Neuronal stem cell (in vitro differentiated cells): ENCODE measurements at regions not wholly inside any gene's neighbourhood (a gene's known extent, or its start where the extent isn't known, plus 50 kb on each side); places are given as distances from the start of the nearest gene placed in this dataset.

Experiments
- DNase-seq: peaks from one replicate; pipeline ENCODE4 v3.0.0-alpha.2; 2013; ENCODE audit warnings: low spot score
- H2AFZ ChIP-seq: one replicate; pipeline ENCODE4 v1.6.1; 2013; ENCODE audit warnings: mild to moderate bottlenecking, low read length, inconsistent platforms
- H2AK5ac ChIP-seq: 2 replicates; pipeline ENCODE4 v1.6.1; 2013; ENCODE audit warnings: low read depth, mild to moderate bottlenecking, inconsistent platforms, low read length, moderate library complexity, mixed read lengths
- H2BK120ac ChIP-seq: 2 replicates; pipeline ENCODE4 v1.6.1; 2013; ENCODE audit warnings: low read depth, mild to moderate bottlenecking, inconsistent platforms, low read length, moderate library complexity, mixed read lengths
- H2BK12ac ChIP-seq: one replicate; pipeline ENCODE4 v1.6.1; 2013; ENCODE audit warnings: low read length, inconsistent platforms
- H2BK15ac ChIP-seq: 2 replicates; pipeline ENCODE4 v1.6.1; 2013; ENCODE audit warnings: mild to moderate bottlenecking, low read length, inconsistent platforms, mixed read lengths
- H2BK5ac ChIP-seq: one replicate; pipeline ENCODE4 v1.6.1; 2013; ENCODE audit warnings: inconsistent platforms, mild to moderate bottlenecking, low read length, moderate library complexity
- H3K14ac ChIP-seq: one replicate; pipeline ENCODE4 v1.6.1; 2013; ENCODE audit warnings: low read length, inconsistent platforms
- H3K18ac ChIP-seq: 2 replicates; pipeline ENCODE4 v1.6.1; 2013; ENCODE audit warnings: low read length, inconsistent platforms
- H3K23ac ChIP-seq: 2 replicates; pipeline ENCODE4 v1.6.1; 2013; ENCODE audit warnings: low read depth, mild to moderate bottlenecking, mixed read lengths, low read length, inconsistent platforms; ENCODE audit not compliant: poor library complexity
- H3K27ac ChIP-seq: replicated peaks from 3 replicates; pipeline ENCODE4 v1.5.1; 2013; ENCODE audit warnings: low read length, inconsistent platforms
- H3K27me3 ChIP-seq, 3 experiments: 2 replicates each; pipeline ENCODE4 v1.6.1; 2013; ENCODE audit warnings: low read length in 3 of 3, mild to moderate bottlenecking in 2 of 3, inconsistent platforms in 1 of 3, low read depth in 1 of 3, mixed read lengths in 1 of 3, moderate library complexity in 1 of 3; ENCODE audit not compliant: control insufficient read depth in 3 of 3, insufficient read depth in 3 of 3
- H3K36me3 ChIP-seq, 2 donors: replicated peaks in 1 of 2; 2 replicates each; pipeline ENCODE4 v1.6.1; 2013; ENCODE audit warnings: low read length in 2 of 2; ENCODE audit not compliant: control insufficient read depth in 2 of 2, insufficient read depth in 2 of 2
- H3K4ac ChIP-seq: 2 replicates; pipeline ENCODE4 v1.6.1; 2013; ENCODE audit warnings: inconsistent platforms, mild to moderate bottlenecking, low read length, moderate library complexity
- H3K4me1 ChIP-seq, 2 donors: 1 replicate in 1 of 2; 2 replicates in 1 of 2; pipeline ENCODE4 v1.6.1; 2013; ENCODE audit warnings: low read length in 2 of 2, low read depth in 1 of 2; ENCODE audit not compliant: control insufficient read depth in 2 of 2, insufficient read depth in 1 of 2
- H3K4me2 ChIP-seq: one replicate; pipeline ENCODE4 v1.6.1; 2013; ENCODE audit warnings: mild to moderate bottlenecking, low read length, inconsistent platforms; ENCODE audit not compliant: insufficient read depth, poor library complexity, severe bottlenecking
- H3K4me3 ChIP-seq, 2 donors: 2 replicates each; pipeline ENCODE4 v1.5.1; 2013; ENCODE audit warnings: low read length in 2 of 2, mild to moderate bottlenecking in 2 of 2, inconsistent platforms in 1 of 2, moderate library complexity in 1 of 2
- H3K79me1 ChIP-seq: one replicate; pipeline ENCODE4 v1.6.1; 2013; ENCODE audit warnings: low read depth, mild to moderate bottlenecking, inconsistent platforms, low read length, moderate library complexity
- H3K9ac ChIP-seq: one replicate; pipeline ENCODE4 v1.6.1; 2013; ENCODE audit warnings: mild to moderate bottlenecking, low read depth, low read length, inconsistent platforms; ENCODE audit not compliant: poor library complexity
- H3K9me3 ChIP-seq, 2 donors: replicated peaks in 1 of 2; 2 replicates each; pipeline versions ENCODE3 to v1.6.1; 2013; ENCODE audit warnings: low read length in 2 of 2, mild to moderate bottlenecking in 2 of 2, inconsistent platforms in 1 of 2, low read depth in 1 of 2, mixed read lengths in 1 of 2, moderate library complexity in 1 of 2; ENCODE audit not compliant: control insufficient read depth in 2 of 2, insufficient read depth in 1 of 2
- H4K8ac ChIP-seq: one replicate; pipeline ENCODE4 v1.6.1; 2013; ENCODE audit warnings: low read depth, mild to moderate bottlenecking, inconsistent platforms, low read length, moderate library complexity
- H4K91ac ChIP-seq: one replicate; pipeline ENCODE4 v1.6.1; 2013; ENCODE audit warnings: low read length, low read depth, mild to moderate bottlenecking, inconsistent platforms; ENCODE audit not compliant: poor library complexity
- WGBS, 2 donors: extraction: QIAGEN DNeasy Blood & Tissue Kit; methylation state at CpG; one replicate each; pipeline ENCODE4 v1.1.7; 2013; ENCODE audit warnings: missing lambda C conversion rate in 2 of 2, mixed read lengths in 1 of 2; ENCODE audit not compliant: insufficient read length in 2 of 2, insufficient replicate concordance in 1 of 2; ENCODE audit errors: extremely low coverage in 2 of 2; 5-methylcytosine and 5-hydroxymethylcytosine counted together

DNA sequence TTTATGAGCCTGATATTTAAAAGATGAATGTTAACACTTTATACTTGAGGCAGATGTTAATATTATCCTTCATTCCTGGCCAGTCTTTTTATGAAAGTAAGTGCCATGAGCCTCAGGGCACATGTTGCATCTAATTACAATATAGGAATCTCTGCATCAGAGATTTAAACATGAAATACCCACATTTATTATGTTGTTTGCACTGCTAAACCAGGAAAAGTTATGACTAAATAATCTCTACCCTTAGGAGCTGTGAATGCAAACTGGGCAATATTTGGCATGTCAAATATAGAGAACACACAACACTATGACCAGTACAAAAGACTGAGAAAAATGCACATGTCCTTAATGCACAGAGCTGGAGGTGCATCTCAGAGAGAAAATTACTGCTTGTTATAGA is 526.1 kb upstream of the GRAMD2B start:
- Histone ChIP-seq H4K91ac (no peak overlapping the region), H2BK15ac (no peak overlapping the region), H3K27me3 (no peaks in the 10 kb centered on the region), H3K4ac (no peak overlapping the region), H3K9ac (no peak overlapping the region), H4K8ac (no peak overlapping the region), H3K79me1 (no peaks in the 10 kb centered on the region), H3K14ac (no peak overlapping the region), H2AFZ (no peak overlapping the region), H2AK5ac (no peak overlapping the region), H3K18ac (no peak overlapping the region), H3K4me3 (no peak overlapping the region), H3K4me1 (no peaks in the 10 kb centered on the region), H2BK5ac (no peak overlapping the region), H2BK12ac (no peak overlapping the region), H2BK120ac (no peak overlapping the region), H3K9me3 (peaks cover 2 to 5% of the 10 kb centered on the region in 2 donors), H3K23ac (no peak overlapping the region), H3K36me3 (no peaks in the 10 kb centered on the region), H3K4me2 (no peak overlapping the region), H3K27ac (no peak overlapping the region)
- no peak for DNase-seq

DNA sequence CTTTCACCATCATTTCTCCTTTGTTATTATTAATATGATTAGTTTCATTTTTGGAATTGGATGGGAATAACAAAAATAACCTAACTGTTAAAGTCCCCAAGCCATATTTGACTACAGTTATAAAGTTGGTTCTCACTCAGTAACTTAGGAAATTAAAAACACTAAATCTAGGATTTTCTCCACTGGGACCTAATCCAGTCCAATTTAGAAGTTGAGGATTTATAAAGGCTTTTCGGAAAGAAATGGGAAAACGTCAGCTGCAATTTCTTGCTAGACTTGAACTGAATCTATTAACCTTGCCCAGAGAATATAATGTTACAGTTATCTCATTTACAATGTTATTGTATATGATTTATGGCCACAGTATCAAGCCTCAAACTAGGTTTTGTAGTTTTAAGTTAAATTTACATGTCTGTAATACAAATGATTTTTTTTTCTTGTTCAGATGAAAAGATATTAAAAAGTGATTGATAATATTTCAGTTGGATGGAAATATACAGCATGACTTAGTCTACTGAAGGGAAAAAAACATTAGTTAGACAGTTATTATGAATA is 524.3 kb upstream of the GRAMD2B start:
- no peak for DNase-seq
- Histone ChIP-seq H3K14ac (no peak overlapping the region), H3K27ac (no peak overlapping the region), H4K8ac (no peak overlapping the region), H2BK12ac (no peak overlapping the region), H3K27me3 (no peaks in the 10 kb centered on the region), H2AK5ac (no peak overlapping the region), H3K9me3 (peaks cover 0 to 2% of the 10 kb centered on the region in 2 donors), H3K4me1 (no peaks in the 10 kb centered on the region), H2AFZ (no peak overlapping the region), H3K4ac (no peak overlapping the region), H3K36me3 (no peaks in the 10 kb centered on the region), H3K23ac (no peak overlapping the region), H3K9ac (no peak overlapping the region), H3K18ac (no peak overlapping the region), H2BK120ac (no peak overlapping the region), H3K79me1 (no peaks in the 10 kb centered on the region), H4K91ac (no peak overlapping the region), H3K4me2 (no peak overlapping the region), H2BK15ac (no peak overlapping the region), H3K4me3 (no peak overlapping the region), H2BK5ac (no peak overlapping the region)
- no CpG with 5 or more reads among the region's 2 CpGs for WGBS, 2 donors

GRCh38 chr5:125912028-125912427 is 511.2 kb upstream of the GRAMD2B start:
- no peaks in the 10 kb centered on the region for H3K36me3 ChIP-seq
- no peak overlapping the region for H2BK15ac ChIP-seq
- H2AK5ac ChIP-seq = no peak overlapping the region
- H3K27ac ChIP-seq = no peak overlapping the region
- no peak overlapping the region for H2BK5ac ChIP-seq
- H3K14ac ChIP-seq = no peak overlapping the region
- H3K27me3 ChIP-seq = no peaks in the 10 kb centered on the region
- no peak overlapping the region for H3K4ac ChIP-seq
- H3K4me3 ChIP-seq = no peak overlapping the region
- H2BK12ac ChIP-seq = no peak overlapping the region
- H4K91ac ChIP-seq = no peak overlapping the region
- H2BK120ac ChIP-seq = no peak overlapping the region
- no peak for DNase-seq
- no peak overlapping the region for H3K9ac ChIP-seq
- H3K18ac ChIP-seq = no peak overlapping the region
- no CpG with 5 or more reads among the region's 1 CpG for WGBS, 2 donors
- H2AFZ ChIP-seq = no peak overlapping the region
- H3K4me2 ChIP-seq = no peak overlapping the region
- H3K23ac ChIP-seq = no peak overlapping the region
- no peak overlapping the region for H4K8ac ChIP-seq
- no peaks in the 10 kb centered on the region for H3K4me1 ChIP-seq
- no peaks in the 10 kb centered on the region for H3K79me1 ChIP-seq
- H3K9me3 ChIP-seq = peaks cover 4 to 17% of the 10 kb centered on the region in 2 donors

GRCh38 chr5:125913200-125913599 is 510.0 kb upstream of the GRAMD2B start:
- H3K4me3 ChIP-seq = no peak overlapping the region
- peaks cover 4 to 17% of the 10 kb centered on the region in 2 donors for H3K9me3 ChIP-seq
- no peak overlapping the region for H3K14ac ChIP-seq
- no peak overlapping the region for H2AFZ ChIP-seq
- H3K4me2 ChIP-seq = no peak overlapping the region
- no peak overlapping the region for H2BK5ac ChIP-seq
- H3K4me1 ChIP-seq = no peaks in the 10 kb centered on the region
- no peak overlapping the region for H3K27ac ChIP-seq
- no peak for DNase-seq
- no peaks in the 10 kb centered on the region for H3K36me3 ChIP-seq
- no peak overlapping the region for H2BK120ac ChIP-seq
- H2BK15ac ChIP-seq = no peak overlapping the region
- WGBS, 2 donors = no CpG with 5 or more reads among the region's 2 CpGs
- no peaks in the 10 kb centered on the region for H3K27me3 ChIP-seq
- H3K79me1 ChIP-seq = no peaks in the 10 kb centered on the region
- no peak overlapping the region for H3K18ac ChIP-seq
- H3K9ac ChIP-seq = no peak overlapping the region
- H2AK5ac ChIP-seq = no peak overlapping the region
- no peak overlapping the region for H3K4ac ChIP-seq
- no peak overlapping the region for H2BK12ac ChIP-seq
- no peak overlapping the region for H4K91ac ChIP-seq
- no peak overlapping the region for H3K23ac ChIP-seq
- no peak overlapping the region for H4K8ac ChIP-seq
